K562 (cell line): ENCODE measurements at regions not wholly inside any gene's neighbourhood (a gene's known extent, or its start where the extent isn't known, plus 50 kb on each side); places are given as distances from the start of the nearest gene placed in this dataset.
A peak's percentile ranks its signal among the peaks of the same experiment; 100 is the strongest.

ENCODE experiments used
- ATAC-seq: fragments of 200-7000 bp; cut with Tn5 transposase; 3 replicates; pipeline ENCODE4 v1.9.1; 2020; ENCODE audit warnings: moderate library complexity
- BruUV-seq: library from RNA; stranded (reverse); fragments of 400-500 nt; replicated peaks from 2 replicates; lab custom pipeline; 2021; lab: Mats Ljungman, UMichigan
- CTCF ChIA-PET: fragments of 300-600 bp; formaldehyde crosslinking; extraction: SDS; loops from one replicate; lab custom pipeline; 2021; ENCODE audit warnings: low intra/inter-chr PET ratio; lab: Yijun Ruan, JAX
- POLR2A ChIA-PET: fragments of 300-600, 350-650 bp; sonication (Branson Sonifier 250); formaldehyde crosslinking; extraction: SDS; loops from one replicate; lab custom pipeline; 2021; ENCODE audit warnings: antibody characterized with exemption, inconsistent platforms; lab: Yijun Ruan, JAX
- DNase-seq, 4 experiments: peaks; one replicate each; pipeline versions ENCODE4 v3.0.0 to v3.0.0-alpha.2; 2011 to 2018; ENCODE audit warnings: low spot score in 3 of 4, mixed read lengths in 3 of 4; ENCODE audit errors: extremely low read depth in 1 of 4
- FAIRE-seq: peaks from 2 replicates; lab custom pipeline; 2011; peaks lifted over from hg19 to GRCh38; lab: Jason Lieb, UNC
- H2AFZ ChIP-seq: 2 replicates; pipeline ENCODE4 v1.6.0; 2011; ENCODE audit warnings: low read depth, low read length, control low read depth, inconsistent platforms
- H3K27ac ChIP-seq: fragments of 200-600 bp; 3 replicates; pipeline ENCODE4 v1.8.0; 2011; ENCODE audit warnings: low read depth, mild to moderate bottlenecking, control low read depth, inconsistent platforms, low read length, moderate library complexity, mixed read lengths; ENCODE audit errors: extremely low read depth
- H3K27me3 ChIP-seq, 2 experiments: fragments of 300-600 bp in 1 of 2; 2 replicates in 1 of 2; 3 replicates in 1 of 2; pipeline versions ENCODE4 v1.6.0 to v1.8.0; 2011; ENCODE audit warnings: inconsistent platforms in 2 of 2, low read length in 2 of 2, mild to moderate bottlenecking in 1 of 2, mixed read lengths in 1 of 2, moderate library complexity in 1 of 2; ENCODE audit not compliant: control insufficient read depth in 2 of 2, insufficient read depth in 2 of 2
- H3K36me3 ChIP-seq: fragments of 300-600 bp; 3 replicates; pipeline ENCODE4 v1.8.0; 2011; ENCODE audit warnings: mild to moderate bottlenecking, low read length, inconsistent platforms; ENCODE audit not compliant: control insufficient read depth, insufficient read depth
- H3K4me1 ChIP-seq, 2 experiments: fragments of 200-600 bp in 1 of 2; replicated peaks in 1 of 2; 2 replicates in 1 of 2; 3 replicates in 1 of 2; pipeline versions ENCODE4 v1.5.1 to v1.8.0; 2011; ENCODE audit warnings: inconsistent platforms in 2 of 2, low read length in 2 of 2, mild to moderate bottlenecking in 1 of 2, mixed read lengths in 1 of 2, moderate library complexity in 1 of 2; ENCODE audit not compliant: control insufficient read depth in 2 of 2, insufficient read depth in 2 of 2
- H3K4me2 ChIP-seq: 2 replicates; pipeline ENCODE4 v1.6.1; 2011; ENCODE audit warnings: low read length, control low read depth, inconsistent platforms, mixed read lengths; ENCODE audit not compliant: insufficient read depth
- H3K4me3 ChIP-seq: fragments of 200-600 bp; sonication (generic), shearing (Covaris generic); 2 replicates; pipeline ENCODE4 v1.5.1; 2016; ENCODE audit warnings: control low read depth, inconsistent platforms
- H3K79me2 ChIP-seq: fragments of 200-600 bp; 3 replicates; pipeline ENCODE4 v1.8.0; 2011; ENCODE audit warnings: low read length, inconsistent platforms; ENCODE audit not compliant: control insufficient read depth, insufficient read depth
- H3K9ac ChIP-seq, 2 experiments: 2 replicates each; pipeline versions ENCODE4 v1.6.0 to v1.6.1; 2011; ENCODE audit warnings: low read depth in 2 of 2, low read length in 2 of 2, control low read depth in 1 of 2, inconsistent platforms in 1 of 2, mild to moderate bottlenecking in 1 of 2, mixed read lengths in 1 of 2; ENCODE audit not compliant: insufficient read depth in 1 of 2
- H3K9me1 ChIP-seq: one replicate; pipeline ENCODE4 v1.6.0; 2011; ENCODE audit warnings: inconsistent platforms, mild to moderate bottlenecking, low read length, moderate library complexity; ENCODE audit not compliant: control insufficient read depth, insufficient read depth
- H3K9me3 ChIP-seq: replicated peaks from 2 replicates; pipeline ENCODE4 v1.5.1; 2011; ENCODE audit warnings: low read depth, low read length, inconsistent platforms; ENCODE audit not compliant: control insufficient read depth, insufficient read depth
- H4K20me1 ChIP-seq: replicated peaks from 2 replicates; pipeline ENCODE4 v1.6.1; 2011; ENCODE audit warnings: low read length, inconsistent platforms, mixed read lengths; ENCODE audit not compliant: control insufficient read depth, insufficient read depth
- ETS2 ChIP-seq: IDR thresholded peaks from 2 replicates; pipeline ENCODE4 v1.6.1; 2016; ENCODE audit warnings: borderline replicate concordance, missing genetic modification characterization, mild to moderate bottlenecking, moderate library complexity, missing compliant biosample characterization; ENCODE audit not compliant: poor library complexity, severe bottlenecking
- SPI1 ChIP-seq: IDR thresholded peaks from 2 replicates; pipeline ENCODE4 v1.6.1; 2011; ENCODE audit warnings: low read depth, low read length, control low read depth, borderline replicate concordance
- SRF ChIP-seq, 2 experiments: fragments of 250-450, 450-650 bp in 1 of 2; sonication (Bioruptor Pico) in 1 of 2; sonication (generic) in 1 of 2; formaldehyde crosslinking; IDR thresholded peaks; 2 replicates each; pipeline versions ENCODE4 v1.5.0 to v1.5.1; 2020 to 2022; ENCODE audit warnings: mild to moderate bottlenecking in 1 of 2, missing genetic modification reagents in 1 of 2
- WGBS: fragments of 100-300 bp; shearing (Covaris generic); methylation state at CpG from one replicate; pipeline ENCODE4 v1.1.6; 2016; ENCODE audit warnings: low coverage, mixed read lengths; ENCODE audit not compliant: insufficient coverage; ENCODE audit errors: missing lambda C conversion rate; 5-methylcytosine and 5-hydroxymethylcytosine counted together
- in situ Hi-C: fragments of 300-500 bp; cut with MboI; formaldehyde crosslinking; loops from 4 replicates; pipeline ENCODE4 v1.15.0; 2018; ENCODE audit warnings: inconsistent platforms, mixed read lengths
- intact Hi-C: fragments of 100-400 bp; cut with micrococcal nuclease; formaldehyde crosslinking; loops from 2 replicates; pipeline ENCODE4 v1.14.2; 2022
- TF ChIP-seq, protein P1 (sequence below): fragments of 250-450 bp; sonication (Bioruptor Pico); IDR thresholded peaks from 2 replicates; pipeline ENCODE4 v1.8.0; 2021; ENCODE audit warnings: moderate library complexity, mild to moderate bottlenecking, inconsistent platforms

DNA sequence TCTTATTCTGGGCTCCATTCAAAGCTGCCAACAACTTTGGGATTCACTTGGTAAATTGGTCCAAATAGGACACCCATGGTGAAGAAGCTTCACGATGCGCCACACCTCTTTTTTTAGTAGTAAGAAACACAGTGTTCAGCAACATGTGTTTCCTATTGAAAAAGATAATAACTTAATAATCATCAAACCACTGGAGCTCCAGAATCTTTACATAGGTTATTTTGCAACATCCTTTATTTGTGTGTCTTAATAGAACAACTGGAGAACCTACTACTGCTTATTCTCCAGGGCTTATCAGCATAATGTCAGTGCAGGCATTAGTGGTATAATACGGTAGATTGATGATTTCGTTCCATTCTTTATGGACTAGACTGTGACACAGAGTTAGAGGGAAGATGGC is 63.3 kb upstream of the DAPK1 start:
- intact Hi-C loops, result no loop called here
- no peak overlapping the region for H3K4me2 ChIP-seq

DNA sequence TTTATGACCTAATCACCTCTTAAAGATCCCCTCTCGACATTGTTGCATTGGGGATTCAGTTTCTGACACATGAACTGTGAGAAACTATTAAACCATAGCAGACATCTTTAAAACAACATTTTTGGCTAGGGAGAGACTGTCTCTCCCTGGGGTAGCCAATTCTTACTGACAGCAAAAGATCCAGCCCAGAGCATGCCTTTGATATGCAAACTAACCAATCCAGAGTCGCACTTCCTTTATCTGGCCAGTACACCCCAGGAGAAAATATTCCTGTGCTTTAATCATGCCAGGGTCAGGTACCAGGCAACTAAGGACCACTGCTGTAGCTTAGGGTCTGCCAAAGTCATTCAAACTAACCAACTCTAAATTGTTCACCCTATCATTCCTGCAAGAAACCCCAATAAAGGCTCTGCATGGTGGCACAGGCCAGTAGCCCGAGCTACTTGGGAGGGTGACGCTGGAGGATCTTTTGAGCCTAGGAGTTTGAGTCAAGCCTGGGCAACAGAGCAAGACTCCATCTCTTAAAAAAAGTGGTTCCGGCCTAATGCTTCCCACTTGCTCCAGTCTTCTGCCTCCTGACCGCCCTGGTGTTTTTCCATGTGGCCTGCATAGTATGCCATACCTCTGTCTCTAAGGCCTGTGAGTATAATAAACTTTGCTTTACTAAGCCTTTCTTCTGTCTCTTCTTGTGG is 62.3 kb upstream of the DAPK1 start:
- no peak for ATAC-seq
- in situ Hi-C loops, result no loop called here
- no peaks in the 10 kb centered on the region for H3K36me3 ChIP-seq
- H3K4me2 ChIP-seq, result no peak overlapping the region
- 0 out of 2 replicates have a peak overlapping the region, but pooled peaks have one; percentile 2 for H2AFZ ChIP-seq
- POLR2A ChIA-PET, result no interaction called here
- no peaks in the 10 kb centered on the region for H3K9me1 ChIP-seq
- H4K20me1 ChIP-seq, result no peaks in the 10 kb centered on the region
- TF ChIP-seq SRF (CRISPR knock-in tag; IDR thresholded peaks at IDR 0.05) (no peak), SPI1 (peak; percentile 22; the same call in 1 of the 2 replicates)
- TF ChIP-seq, all 486 proteins: peak for 1
- Histone ChIP-seq H3K4me3 (no peak overlapping the region), H3K79me2 (no peaks in the 10 kb centered on the region), H3K9me3 (no peaks in the 10 kb centered on the region), H3K27ac (no peak overlapping the region), H3K4me1 (peaks cover 0 to 5% of the 10 kb centered on the region in 2 experiments; a peak in 2 of 5 replicates), H3K27me3 (no peaks in the 10 kb centered on the region), H3K9ac (no peak overlapping the region)
- peak; percentile 11 for FAIRE-seq
- CTCF ChIA-PET, result no interaction called here
- no TSS peak for BruUV-seq
- no peak for DNase-seq
- 35% methylated on average over 4 of the region's 6 CpGs for WGBS
- intact Hi-C loops, result no loop called here

More for the DNA sequence above, 63.3 kb upstream of the DAPK1 start:
- Histone ChIP-seq H3K27me3 (no peaks in the 10 kb centered on the region), H3K9ac (no peak overlapping the region), H3K36me3 (no peaks in the 10 kb centered on the region), H3K9me1 (no peaks in the 10 kb centered on the region), H3K79me2 (no peaks in the 10 kb centered on the region), H4K20me1 (no peaks in the 10 kb centered on the region), H3K27ac (no peak overlapping the region), H2AFZ (no peak overlapping the region), H3K4me3 (no peak overlapping the region), H3K4me1 (peaks cover 0 to 5% of the 10 kb centered on the region in 2 experiments; a peak in 2 of 5 replicates), H3K9me3 (no peaks in the 10 kb centered on the region)
- in situ Hi-C loops, result no loop called here
- ATAC-seq (no peak), DNase-seq (no peak), FAIRE-seq (no peak)
- TF ChIP-seq, protein P1, sequence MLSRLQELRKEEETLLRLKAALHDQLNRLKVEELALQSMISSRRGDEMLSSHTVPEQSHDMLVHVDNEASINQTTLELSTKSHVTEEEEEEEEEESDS, result no peak
- no peak for TF ChIP-seq ETS2 (tag)
- CTCF ChIA-PET, result no interaction called here
- 66% methylated on average over 4 of the region's 4 CpGs for WGBS
- BruUV-seq, result no TSS peak
- POLR2A ChIA-PET, result no interaction called here
